CD14-positive monocyte (primary cell): ENCODE measurements at regions not wholly inside any gene's neighbourhood (a gene's known extent, or its start where the extent isn't known, plus 50 kb on each side); places are given as distances from the start of the nearest gene placed in this dataset.

ENCODE experiments used
- DNase-seq, 3 donors: peaks; one replicate each; pipeline ENCODE4 v3.0.0-alpha.2; 2011 to 2022
- H2AFZ ChIP-seq: 2 replicates; pipeline ENCODE4 v1.6.0; 2012; ENCODE audit warnings: mild to moderate bottlenecking, low read depth, low read length, inconsistent platforms; ENCODE audit not compliant: insufficient read depth, poor library complexity, severe bottlenecking
- H3K27ac ChIP-seq, 2 donors: 1 replicate in 1 of 2; 2 replicates in 1 of 2; pipeline ENCODE4 v1.5.1; 2012 to 2013; ENCODE audit warnings: low read length in 2 of 2, control low read depth in 1 of 2, inconsistent platforms in 1 of 2, low read depth in 1 of 2, mild to moderate bottlenecking in 1 of 2
- H3K27me3 ChIP-seq, 2 donors: one replicate each; pipeline versions ENCODE4 v1.6.0 to v1.6.1; 2011 to 2013; ENCODE audit warnings: low read length in 2 of 2; ENCODE audit not compliant: control insufficient read depth in 2 of 2, insufficient read depth in 2 of 2
- H3K36me3 ChIP-seq, 2 donors: replicated peaks in 1 of 2; 1 replicate in 1 of 2; 2 replicates in 1 of 2; pipeline versions ENCODE4 v1.5.1 to v1.6.1; 2012 to 2013; ENCODE audit warnings: low read length in 2 of 2, control low read depth in 1 of 2, inconsistent platforms in 1 of 2, mild to moderate bottlenecking in 1 of 2; ENCODE audit not compliant: insufficient read depth in 2 of 2, control insufficient read depth in 1 of 2
- H3K4me1 ChIP-seq, 2 donors: 1 replicate in 1 of 2; 2 replicates in 1 of 2; pipeline versions ENCODE4 v1.5.1 to v1.6.1; 2012 to 2013; ENCODE audit warnings: low read length in 2 of 2, control low read depth in 1 of 2, inconsistent platforms in 1 of 2, mild to moderate bottlenecking in 1 of 2, moderate library complexity in 1 of 2; ENCODE audit not compliant: insufficient read depth in 2 of 2, control insufficient read depth in 1 of 2
- H3K4me2 ChIP-seq: replicated peaks from 2 replicates; pipeline ENCODE3; 2012; ENCODE audit warnings: low read length, moderate library complexity, mild to moderate bottlenecking; ENCODE audit not compliant: poor library complexity, severe bottlenecking; ENCODE audit errors: extremely low read depth
- H3K4me3 ChIP-seq, 3 experiments: fragments of 200-600 bp in 1 of 3; sonication (generic) in 1 of 3; replicated peaks in 1 of 3; 1 replicate in 2 of 3; 2 replicates in 1 of 3; pipeline ENCODE4 v1.5.1; 2011 to 2013; ENCODE audit warnings: low read length in 3 of 3, mild to moderate bottlenecking in 3 of 3, control low read depth in 2 of 3, low read depth in 2 of 3, inconsistent platforms in 1 of 3, moderate library complexity in 1 of 3
- H3K79me2 ChIP-seq: 2 replicates; pipeline ENCODE4 v1.6.0; 2012; ENCODE audit warnings: mild to moderate bottlenecking, control low read depth, inconsistent platforms, low read length, moderate library complexity; ENCODE audit not compliant: insufficient read depth
- H3K9ac ChIP-seq: 2 replicates; pipeline ENCODE4 v1.6.0; 2017; ENCODE audit warnings: low read length, mild to moderate bottlenecking; ENCODE audit not compliant: insufficient read depth, poor library complexity, severe bottlenecking
- H3K9me3 ChIP-seq, 2 donors: replicated peaks in 1 of 2; 1 replicate in 1 of 2; 2 replicates in 1 of 2; pipeline versions ENCODE4 v1.5.1 to v1.6.1; 2012 to 2013; ENCODE audit warnings: low read length in 2 of 2, control low read depth in 1 of 2; ENCODE audit not compliant: control insufficient read depth in 1 of 2, insufficient read depth in 1 of 2
- H4K20me1 ChIP-seq: 2 replicates; pipeline ENCODE4 v1.6.0; 2012; ENCODE audit warnings: mild to moderate bottlenecking, low read length, control low read depth, moderate library complexity; ENCODE audit not compliant: insufficient read depth
- H3K27ac Mint-ChIP-seq, 7 donors: one replicate each; pipeline ENCODE4 v1.8.0; 2020; ENCODE audit warnings: mild to moderate bottlenecking in 7 of 7, mixed read lengths in 7 of 7, moderate library complexity in 6 of 7, inconsistent platforms in 2 of 7
- H3K27me3 Mint-ChIP-seq, 3 donors: one replicate each; pipeline ENCODE4 v1.8.0; 2021 to 2022; ENCODE audit warnings: low read depth in 3 of 3, mild to moderate bottlenecking in 3 of 3, mixed read lengths in 3 of 3, moderate library complexity in 3 of 3, inconsistent platforms in 1 of 3
- H3K36me3 Mint-ChIP-seq, 2 donors: one replicate each; pipeline ENCODE4 v1.8.0; 2020; ENCODE audit warnings: mixed read lengths in 2 of 2, inconsistent platforms in 1 of 2, mild to moderate bottlenecking in 1 of 2
- H3K4me1 Mint-ChIP-seq: one replicate; pipeline ENCODE4 v1.8.0; 2020; ENCODE audit warnings: mild to moderate bottlenecking, mixed read lengths
- H3K4me3 Mint-ChIP-seq, 2 donors: one replicate each; pipeline ENCODE4 v1.8.0; 2020; ENCODE audit warnings: mild to moderate bottlenecking in 2 of 2, mixed read lengths in 2 of 2, moderate library complexity in 1 of 2
- H3K9me3 Mint-ChIP-seq, 7 donors: one replicate each; pipeline ENCODE4 v1.8.0; 2020 to 2022; ENCODE audit warnings: mixed read lengths in 7 of 7, mild to moderate bottlenecking in 6 of 7, moderate library complexity in 6 of 7, inconsistent platforms in 2 of 7
- WGBS: methylation state at CpG from one replicate; pipeline ENCODE4 v1.1.5; 2013; ENCODE audit warnings: missing lambda C conversion rate; ENCODE audit not compliant: insufficient coverage; 5-methylcytosine and 5-hydroxymethylcytosine counted together
- intact Hi-C, 2 donors: fragments of 100-400 bp; cut with micrococcal nuclease; formaldehyde crosslinking; loops; one replicate each; pipeline versions ENCODE4 v1.15.0 to v1.15.1; 2023
- TF ChIP-seq, protein P1 (sequence below): fragments of 200-600 bp; IDR thresholded peaks from one replicate; pipeline ENCODE4 v1.8.0; 2022; ENCODE audit warnings: antibody characterized with exemption, mild to moderate bottlenecking

DNA sequence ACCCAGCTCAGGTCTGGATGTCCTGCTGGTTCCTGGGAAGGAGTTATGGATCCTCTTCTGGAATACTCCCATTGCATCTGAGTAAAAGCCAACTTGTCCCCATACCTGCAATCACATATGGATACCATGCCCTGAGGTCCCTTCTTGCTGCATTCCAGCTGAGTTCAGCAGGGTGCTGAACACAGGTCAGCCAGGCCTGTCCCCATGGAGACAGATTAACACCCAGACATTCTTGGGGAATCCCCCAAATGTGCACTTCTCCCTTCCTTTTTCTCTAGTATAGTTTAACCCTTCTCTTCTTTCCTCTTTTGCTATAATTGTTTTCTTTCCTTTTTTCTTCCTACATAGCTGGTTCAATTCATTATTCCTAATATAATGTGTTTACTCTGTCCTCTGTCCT lies 799.6 kb upstream of the HS6ST1 start:
- intact Hi-C loops: no loop called here
- H3K27ac Mint-ChIP-seq: no peak overlapping the region
- DNase-seq: no peak

DNA sequence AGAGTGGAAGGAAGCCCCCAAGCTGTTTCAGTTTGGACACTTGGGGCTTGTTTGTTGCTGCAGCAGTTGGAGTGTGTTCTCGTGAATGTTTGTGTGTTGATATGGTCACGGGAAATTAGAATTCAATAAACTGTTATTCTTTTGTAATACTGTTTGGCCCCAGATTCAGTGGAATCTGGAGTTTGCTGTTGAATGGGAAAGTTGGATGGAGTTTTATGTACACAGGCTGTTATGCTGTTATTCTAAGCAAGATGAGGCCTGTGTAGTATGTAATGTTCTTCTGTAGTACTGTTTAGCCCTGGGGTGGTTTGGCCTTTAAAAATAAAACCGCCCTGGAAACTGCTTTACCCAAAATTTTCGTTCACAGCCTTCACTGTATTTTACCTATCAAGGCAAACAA lies 810.4 kb upstream of the HS6ST1 start:
- Histone ChIP-seq H4K20me1 (no peaks in the 10 kb centered on the region), H3K4me3 (no peak overlapping the region), H3K27me3 (no peaks in the 10 kb centered on the region), H3K79me2 (no peaks in the 10 kb centered on the region), H3K27ac (no peak overlapping the region), H3K36me3 (no peaks in the 10 kb centered on the region), H3K9ac (no peak overlapping the region), H3K4me2 (no peak overlapping the region), H3K4me1 (no peaks in the 10 kb centered on the region), H2AFZ (no peak overlapping the region), H3K9me3 (no peaks in the 10 kb centered on the region)
- 95% methylated on average over 2 of the region's 4 CpGs for WGBS
- intact Hi-C loops: no loop called here
- peaks cover 0 to 2% (median 0%) of the 10 kb centered on the region in 3 donors for H3K27me3 Mint-ChIP-seq
- TF ChIP-seq, protein P1, sequence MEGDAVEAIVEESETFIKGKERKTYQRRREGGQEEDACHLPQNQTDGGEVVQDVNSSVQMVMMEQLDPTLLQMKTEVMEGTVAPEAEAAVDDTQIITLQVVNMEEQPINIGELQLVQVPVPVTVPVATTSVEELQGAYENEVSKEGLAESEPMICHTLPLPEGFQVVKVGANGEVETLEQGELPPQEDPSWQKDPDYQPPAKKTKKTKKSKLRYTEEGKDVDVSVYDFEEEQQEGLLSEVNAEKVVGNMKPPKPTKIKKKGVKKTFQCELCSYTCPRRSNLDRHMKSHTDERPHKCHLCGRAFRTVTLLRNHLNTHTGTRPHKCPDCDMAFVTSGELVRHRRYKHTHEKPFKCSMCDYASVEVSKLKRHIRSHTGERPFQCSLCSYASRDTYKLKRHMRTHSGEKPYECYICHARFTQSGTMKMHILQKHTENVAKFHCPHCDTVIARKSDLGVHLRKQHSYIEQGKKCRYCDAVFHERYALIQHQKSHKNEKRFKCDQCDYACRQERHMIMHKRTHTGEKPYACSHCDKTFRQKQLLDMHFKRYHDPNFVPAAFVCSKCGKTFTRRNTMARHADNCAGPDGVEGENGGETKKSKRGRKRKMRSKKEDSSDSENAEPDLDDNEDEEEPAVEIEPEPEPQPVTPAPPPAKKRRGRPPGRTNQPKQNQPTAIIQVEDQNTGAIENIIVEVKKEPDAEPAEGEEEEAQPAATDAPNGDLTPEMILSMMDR: no peak
- H3K27ac Mint-ChIP-seq: no peak overlapping the region
- peaks cover 0 to 4% (median 2%) of the 10 kb centered on the region in 7 donors for H3K9me3 Mint-ChIP-seq
- no peak overlapping the region for H3K4me3 Mint-ChIP-seq
- no peaks in the 10 kb centered on the region for H3K4me1 Mint-ChIP-seq
- no peaks in the 10 kb centered on the region for H3K36me3 Mint-ChIP-seq
- no peak for DNase-seq

More for the DNA sequence above, 799.6 kb upstream of the HS6ST1 start:
- H2AFZ ChIP-seq: no peak overlapping the region
- no peaks in the 10 kb centered on the region for H4K20me1 ChIP-seq
- Mint-ChIP-seq H3K4me3 (no peak overlapping the region), H3K27me3 (peaks cover 0 to 3% (median 2%) of the 10 kb centered on the region in 3 donors), H3K9me3 (peaks cover 2 to 6% (median 3%) of the 10 kb centered on the region in 7 donors), H3K36me3 (no peaks in the 10 kb centered on the region), H3K4me1 (no peaks in the 10 kb centered on the region)
- H3K36me3 ChIP-seq: no peaks in the 10 kb centered on the region
- H3K9ac ChIP-seq: no peak overlapping the region
- H3K27me3 ChIP-seq: no peaks in the 10 kb centered on the region
- no peaks in the 10 kb centered on the region for H3K4me1 ChIP-seq
- no peak overlapping the region for H3K27ac ChIP-seq
- no peak overlapping the region for H3K4me3 ChIP-seq
- TF ChIP-seq, protein P1: no peak
- no peaks in the 10 kb centered on the region for H3K9me3 ChIP-seq
- H3K79me2 ChIP-seq: no peaks in the 10 kb centered on the region
- no peak overlapping the region for H3K4me2 ChIP-seq
